GM18505 (cell line): ENCODE measurements at regions not wholly inside any gene's neighbourhood (a gene's known extent, or its start where the extent isn't known, plus 50 kb on each side); places are given as distances from the start of the nearest gene placed in this dataset.
"Not testable (repeated sequence)": the region's sequence is repeated elsewhere in the genome, so short reads cannot be mapped to it uniquely, and the experiment has no call there.

Source experiments
- ATAC-seq: cut with Tn5 transposase; IDR thresholded peaks from one replicate; pipeline ENCODE4 v1.9.1; 2021; ENCODE audit not compliant: unreplicated experiment
- POLR2A ChIP-seq: IDR thresholded peaks from 4 replicates; pipeline ENCODE4 v1.6.1; 2011; ENCODE audit warnings: borderline replicate concordance; ENCODE audit not compliant: insufficient read depth, insufficient read length; ENCODE audit errors: extremely low read depth

DNA sequence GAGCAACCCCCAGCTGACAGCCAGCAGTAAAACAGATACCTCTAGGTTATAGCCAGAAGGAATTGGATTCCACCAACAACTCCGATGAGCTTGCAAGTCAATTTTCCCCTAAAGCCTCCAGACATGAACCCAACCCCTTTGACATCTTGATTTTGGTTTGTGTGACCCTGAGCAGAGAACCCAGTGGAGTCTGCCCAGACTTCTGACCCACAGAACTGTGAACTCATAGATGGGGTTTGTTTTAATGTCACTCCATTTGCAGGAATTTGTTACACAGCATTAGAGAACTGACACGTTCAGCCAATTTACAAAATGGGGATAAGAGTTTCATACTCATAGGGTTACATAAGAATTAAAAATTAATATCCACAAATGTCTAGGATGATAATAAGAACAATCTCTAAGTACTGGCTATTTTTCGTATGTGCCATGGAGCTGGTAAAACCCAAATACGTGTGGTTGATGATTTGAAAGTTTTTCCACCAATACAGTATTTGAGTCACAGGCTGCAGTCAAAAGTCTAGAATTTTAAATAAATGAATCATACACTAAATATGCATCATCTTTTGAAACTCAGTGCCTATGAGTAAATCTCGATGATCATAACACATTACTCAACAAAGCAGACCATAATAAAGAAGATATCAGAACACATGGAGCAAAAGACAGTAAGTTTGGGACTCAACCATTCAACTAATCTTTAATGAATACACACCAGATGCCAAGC, 380.0 kb downstream of the ANAPC1 start:
- ATAC-seq = not testable (repeated sequence)

DNA sequence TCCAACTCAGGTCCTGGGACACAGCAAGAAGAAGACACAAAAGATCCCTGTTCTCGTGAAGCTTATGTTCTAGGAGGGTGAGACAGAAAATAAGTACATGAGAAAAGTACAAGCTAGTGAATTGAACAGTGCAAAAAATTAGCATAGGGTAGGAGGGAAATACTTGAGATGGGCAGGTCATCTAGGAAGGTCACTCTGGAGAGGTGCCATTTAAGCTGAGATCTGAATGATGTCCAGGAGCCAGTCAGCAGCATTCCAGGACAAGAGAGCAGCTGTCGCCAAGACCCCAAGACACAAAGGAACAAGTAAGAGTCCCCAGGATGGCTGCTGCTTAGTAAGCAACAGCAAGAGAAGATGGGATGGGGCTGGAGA, 379.4 kb downstream of the ANAPC1 start:
- ATAC-seq = not testable (repeated sequence)

DNA sequence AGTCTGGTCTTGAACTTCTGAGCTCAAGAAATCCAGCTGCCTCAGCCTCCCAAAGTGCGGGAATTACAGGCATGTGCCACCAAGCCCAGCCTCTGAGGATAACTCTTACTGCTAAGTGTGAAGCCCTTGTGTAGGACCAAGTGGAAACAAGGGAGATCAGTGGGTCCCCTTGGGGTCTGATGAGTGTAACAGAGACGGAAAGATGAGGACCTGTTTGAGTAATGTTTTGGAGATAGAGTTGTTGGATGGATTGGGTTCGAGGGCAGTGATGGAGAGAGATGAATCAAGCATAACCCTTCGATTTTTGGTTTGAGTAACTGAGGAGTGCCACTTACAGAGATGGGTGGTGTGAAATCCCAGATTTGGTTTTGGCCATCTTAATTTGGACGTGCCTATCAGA, 378.7 kb downstream of the ANAPC1 start:
- not testable (repeated sequence) for ATAC-seq

DNA sequence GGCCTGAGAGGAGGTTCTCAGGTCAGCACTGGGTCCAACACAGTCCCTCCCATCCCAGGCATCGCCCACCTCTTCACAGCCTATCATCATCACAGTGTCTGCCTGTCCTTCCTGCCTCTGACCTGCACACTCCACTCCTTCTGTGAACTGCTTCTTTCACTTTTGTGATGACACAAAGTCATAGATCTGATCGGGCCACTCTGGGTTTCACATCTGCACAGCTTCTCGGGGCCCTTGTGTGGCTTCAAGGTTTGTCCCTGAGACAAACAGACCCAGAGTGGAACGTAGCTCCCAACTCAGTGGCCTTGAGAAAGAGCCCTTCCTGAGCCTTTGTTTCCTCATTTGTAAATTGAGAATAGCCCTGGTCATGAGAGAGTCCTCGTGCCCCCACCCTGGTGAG, 377.1 kb downstream of the ANAPC1 start:
- peak; percentile 96 for ATAC-seq

DNA sequence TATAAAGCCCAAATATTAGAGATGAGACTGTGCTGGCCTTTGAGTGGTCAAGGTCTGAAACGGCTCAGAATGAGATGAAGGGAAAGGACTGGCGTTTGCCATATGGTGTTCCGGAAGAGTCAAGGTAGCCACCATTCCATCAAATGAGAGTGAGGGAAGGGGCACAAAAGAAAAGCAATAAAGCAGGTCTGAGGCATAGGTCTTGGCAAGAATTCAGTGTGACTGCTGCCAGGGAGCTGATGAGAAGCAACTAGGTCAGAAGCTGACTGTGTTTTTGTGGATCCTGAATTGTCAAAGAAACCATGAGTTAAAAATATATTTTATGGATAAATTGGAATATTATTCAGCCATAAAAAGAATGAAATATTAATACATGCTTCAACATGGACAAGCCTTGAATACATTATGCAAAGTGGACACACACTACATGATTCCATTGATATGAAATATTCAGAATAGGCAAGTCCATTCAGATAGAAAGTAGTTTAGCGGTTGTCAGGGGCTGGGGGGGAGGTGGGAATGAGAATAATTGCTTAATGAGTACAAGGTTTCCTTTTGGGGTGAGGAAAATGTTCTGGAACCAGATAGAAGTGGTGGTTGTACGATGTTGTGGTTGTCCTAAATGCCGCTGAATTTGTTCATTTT, 374.6 kb downstream of the ANAPC1 start:
- ATAC-seq = not testable (repeated sequence)

DNA sequence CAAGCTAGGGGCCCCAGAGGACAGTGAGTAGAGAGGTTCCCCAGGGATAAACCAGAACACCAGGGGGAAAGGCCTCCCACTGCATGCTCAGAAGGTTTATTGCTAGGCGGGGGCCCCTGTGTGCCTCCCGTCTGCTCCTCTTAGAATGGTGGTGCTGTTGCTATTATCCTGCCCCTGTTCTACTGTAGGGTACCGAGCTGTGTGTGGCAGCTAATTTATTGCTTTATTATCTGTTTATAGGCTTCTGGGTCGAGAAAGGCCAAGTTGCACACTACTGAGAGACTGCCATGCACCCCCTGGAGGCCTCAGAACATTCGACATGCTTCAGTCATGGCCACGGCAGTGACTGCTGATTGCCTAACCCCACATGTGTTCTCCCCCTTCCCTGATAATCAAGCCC, 373.6 kb downstream of the ANAPC1 start:
- not testable (repeated sequence) for ATAC-seq

DNA sequence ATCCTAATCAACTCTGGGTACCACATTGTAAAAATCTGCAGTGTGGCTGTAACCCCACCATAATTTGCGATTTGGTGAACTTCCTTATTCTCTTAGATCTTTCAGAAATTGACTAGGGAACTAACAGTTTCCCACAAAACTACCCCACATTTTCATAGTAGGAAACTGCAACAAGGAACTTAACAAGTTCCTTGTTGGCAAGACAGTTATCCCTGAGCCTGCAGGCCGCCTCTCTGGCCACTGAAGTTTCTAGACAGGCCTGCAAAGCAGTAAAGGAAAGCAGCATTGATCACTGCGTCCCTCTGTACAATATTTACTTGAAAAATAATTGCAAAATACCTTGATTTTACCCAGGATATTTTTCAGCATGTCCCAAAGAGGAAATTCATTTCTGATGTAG, 372.9 kb downstream of the ANAPC1 start:
- ATAC-seq = not testable (repeated sequence)

DNA sequence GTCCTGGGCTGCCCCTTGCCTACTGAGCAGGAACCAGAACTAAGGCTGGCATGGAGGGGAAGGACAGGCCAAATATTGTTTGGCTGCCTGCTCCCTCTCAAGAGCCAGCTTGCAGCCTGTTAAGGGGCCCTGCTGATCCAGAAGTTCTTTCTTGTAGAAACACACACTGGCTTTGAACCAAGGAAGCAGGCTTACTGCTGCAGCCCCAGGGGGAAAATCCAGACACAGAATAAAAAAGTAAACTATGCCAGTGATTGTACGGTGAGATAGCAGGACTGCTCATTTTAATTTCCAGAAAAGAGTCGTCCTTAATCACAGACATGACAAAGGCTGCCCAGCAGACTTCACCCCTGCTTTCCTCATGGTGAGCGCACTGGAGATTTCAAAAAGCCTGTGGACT, 371.6 kb downstream of the ANAPC1 start:
- ATAC-seq = not testable (repeated sequence)

DNA sequence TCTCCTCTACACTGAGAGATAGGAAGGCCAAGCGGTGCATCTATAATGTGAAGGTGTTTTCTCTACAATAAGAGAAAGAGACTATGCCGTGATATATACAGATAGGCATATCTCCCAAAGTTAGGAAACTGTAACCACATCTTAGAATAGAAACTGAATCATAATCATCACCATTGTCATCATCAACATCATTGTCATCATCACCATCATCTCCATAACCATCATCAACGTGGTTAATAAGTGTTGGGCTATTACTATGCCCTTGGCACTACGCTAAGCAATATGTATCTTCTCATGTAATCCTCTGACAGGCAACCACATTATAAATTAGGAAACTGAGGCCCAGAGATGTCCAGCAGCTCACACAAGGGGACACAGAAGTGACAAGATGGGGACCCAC, 369.9 kb downstream of the ANAPC1 start:
- ATAC-seq = not testable (repeated sequence)

DNA sequence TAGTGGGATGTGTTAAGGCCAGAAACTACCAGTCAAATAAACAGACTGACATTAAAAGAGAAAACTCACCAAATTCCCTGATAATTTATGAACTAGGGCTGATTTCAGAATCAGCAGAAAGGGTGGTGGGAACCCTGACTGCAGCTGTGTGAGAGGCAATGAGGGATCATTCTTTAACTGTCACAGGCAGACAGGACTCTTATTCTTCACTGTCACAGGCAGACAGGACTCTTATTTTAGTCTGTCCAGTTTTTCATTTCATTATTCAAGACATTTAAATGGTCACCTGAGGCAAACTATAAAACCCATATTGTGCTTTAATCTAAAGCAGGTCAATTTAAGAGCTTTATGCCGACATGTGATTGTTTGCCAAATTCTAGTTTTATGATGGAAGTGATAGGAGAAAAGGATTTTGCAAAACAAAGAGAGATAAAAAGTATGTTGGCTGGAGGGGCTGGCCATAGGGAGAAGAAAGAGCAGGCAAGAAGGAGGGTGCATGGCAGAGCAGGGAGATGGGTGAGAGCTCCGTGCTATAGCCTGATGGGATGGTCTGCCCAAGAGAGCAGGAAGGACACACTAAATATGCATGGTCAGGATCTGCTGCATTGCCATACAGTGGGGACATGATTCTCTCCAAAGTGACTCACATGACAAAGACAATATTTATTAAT, 366.8 kb downstream of the ANAPC1 start:
- not testable (repeated sequence) for ATAC-seq

DNA sequence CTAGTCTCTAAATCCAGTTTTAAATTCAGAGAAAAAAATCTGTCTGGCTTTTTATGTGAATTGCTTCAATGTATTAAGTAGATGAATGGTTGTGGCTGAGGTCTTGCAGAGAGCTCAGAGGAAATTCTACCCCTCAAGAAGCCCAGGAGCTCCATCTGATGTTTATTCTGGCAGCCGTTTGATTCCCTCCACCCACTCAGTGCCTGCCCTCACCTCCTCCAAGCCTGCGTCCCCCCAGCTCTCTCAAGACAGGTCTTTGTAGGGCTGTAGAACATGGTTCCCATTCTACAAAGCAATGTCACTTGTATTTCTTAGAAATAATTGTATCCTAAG, 366.3 kb downstream of the ANAPC1 start:
- not testable (repeated sequence) for ATAC-seq

DNA sequence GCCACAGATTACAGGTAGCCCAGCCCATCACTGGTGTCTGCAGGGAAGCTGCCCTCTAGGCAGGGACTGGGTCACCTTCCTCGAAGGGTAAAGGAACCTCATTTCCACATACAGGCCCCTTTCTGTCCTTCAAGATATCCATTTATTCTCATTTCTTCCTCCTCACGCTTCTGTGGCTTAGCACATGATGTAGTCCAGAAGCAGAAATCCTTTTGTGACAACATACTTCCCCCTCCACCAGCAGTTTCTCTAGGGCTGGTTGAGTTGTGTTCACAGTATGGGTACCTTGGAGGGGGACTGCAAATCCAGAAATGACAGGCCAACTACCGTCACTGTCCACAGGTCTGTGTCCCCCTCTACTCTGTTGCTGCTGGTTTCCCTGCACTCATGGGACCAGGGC, 364.9 kb downstream of the ANAPC1 start:
- ATAC-seq = no peak
- no peak for TF ChIP-seq POLR2A

DNA sequence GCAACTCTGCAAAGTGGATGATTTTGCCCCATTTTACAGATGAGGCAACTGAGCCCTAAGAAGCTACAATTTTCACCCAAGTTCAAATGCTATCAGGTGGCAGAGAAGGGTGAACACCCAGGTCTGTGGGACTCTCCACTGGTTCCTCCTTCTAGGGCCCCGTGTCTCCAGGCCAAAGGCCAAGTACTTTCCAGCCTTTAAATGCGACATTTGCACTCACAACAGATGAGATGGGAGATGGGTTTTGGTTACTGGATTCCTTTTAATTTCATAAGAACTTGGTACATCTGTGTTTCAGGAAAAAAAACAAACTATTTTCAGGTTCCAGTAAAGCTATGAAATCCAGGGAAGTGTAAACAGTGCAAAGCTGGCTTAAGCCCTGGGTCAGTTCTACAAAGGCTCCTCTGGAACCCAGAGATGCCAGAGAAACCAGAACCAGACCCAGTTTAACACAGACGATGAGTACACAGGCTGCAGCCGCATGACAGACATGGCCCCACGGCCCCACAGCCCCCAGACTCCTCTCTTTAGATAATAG, 361.7 kb downstream of the ANAPC1 start:
- ATAC-seq = no peak
- TF ChIP-seq POLR2A = no peak

DNA sequence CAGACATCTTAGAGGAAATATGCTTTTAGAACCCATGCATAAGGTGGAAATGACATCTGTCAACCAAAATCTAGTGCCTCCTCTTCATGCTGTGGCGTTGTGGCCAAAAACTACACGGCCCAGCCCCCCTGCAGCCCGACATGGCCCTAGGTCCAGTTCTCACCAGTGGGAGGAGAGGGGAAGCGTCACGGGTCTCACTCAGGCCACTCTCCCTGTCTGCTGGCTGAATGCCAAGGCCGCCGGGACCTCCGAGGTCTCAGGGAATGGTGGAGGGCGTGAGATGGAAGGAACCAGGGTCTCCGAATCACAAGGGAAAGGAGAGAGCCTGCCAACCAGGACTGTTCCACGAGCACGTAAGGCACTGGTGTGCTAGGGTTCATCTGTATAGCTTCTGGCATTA, 361.0 kb downstream of the ANAPC1 start:
- no peak for ATAC-seq
- no peak for TF ChIP-seq POLR2A

DNA sequence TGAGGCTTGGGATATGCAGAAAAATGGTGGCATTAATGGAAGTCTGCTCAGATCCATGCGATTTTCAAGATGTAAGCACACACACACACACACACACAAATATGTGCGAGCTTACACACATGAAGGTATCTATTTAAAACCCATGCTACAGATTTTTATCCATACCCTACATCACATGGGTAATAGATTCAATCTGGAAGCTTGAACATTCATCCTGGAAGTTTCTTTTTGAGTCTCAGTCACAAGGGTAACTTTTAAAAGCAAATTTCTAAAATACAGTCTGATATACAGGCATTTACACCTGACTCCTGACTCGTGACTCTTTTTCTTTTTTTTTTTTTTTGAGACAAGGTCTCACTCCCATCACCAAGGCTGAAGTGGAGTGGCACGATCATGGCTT, 359.0 kb downstream of the ANAPC1 start:
- not testable (repeated sequence) for ATAC-seq

DNA sequence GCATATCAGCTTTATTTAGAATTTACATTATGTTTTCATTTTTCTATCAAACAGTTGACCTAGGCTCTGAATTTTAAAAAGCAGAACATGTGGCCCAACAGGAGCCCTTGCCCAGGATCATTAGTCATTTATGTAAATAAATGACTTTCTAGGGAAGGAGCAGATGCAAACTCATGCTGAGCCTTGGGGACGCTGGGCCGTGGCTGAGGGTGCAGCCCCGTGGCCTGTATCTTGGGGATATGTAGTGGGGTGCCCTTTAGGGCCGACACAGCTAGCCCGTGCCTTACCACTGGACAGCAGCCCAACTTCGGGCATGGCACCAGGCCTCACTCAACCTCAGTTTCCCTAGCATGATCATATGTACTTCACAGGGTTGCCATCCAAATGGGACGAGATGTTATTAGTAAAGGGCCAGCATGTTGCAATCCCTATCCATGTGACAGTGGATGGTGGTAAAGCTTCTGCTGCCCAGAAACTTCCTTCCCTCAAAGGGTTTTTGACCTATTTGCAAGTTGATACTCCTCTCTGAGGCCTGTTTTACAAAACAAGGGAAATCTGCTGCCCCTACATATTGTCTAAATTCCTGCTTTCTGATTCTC, 357.9 kb downstream of the ANAPC1 start:
- ATAC-seq = not testable (repeated sequence)

DNA sequence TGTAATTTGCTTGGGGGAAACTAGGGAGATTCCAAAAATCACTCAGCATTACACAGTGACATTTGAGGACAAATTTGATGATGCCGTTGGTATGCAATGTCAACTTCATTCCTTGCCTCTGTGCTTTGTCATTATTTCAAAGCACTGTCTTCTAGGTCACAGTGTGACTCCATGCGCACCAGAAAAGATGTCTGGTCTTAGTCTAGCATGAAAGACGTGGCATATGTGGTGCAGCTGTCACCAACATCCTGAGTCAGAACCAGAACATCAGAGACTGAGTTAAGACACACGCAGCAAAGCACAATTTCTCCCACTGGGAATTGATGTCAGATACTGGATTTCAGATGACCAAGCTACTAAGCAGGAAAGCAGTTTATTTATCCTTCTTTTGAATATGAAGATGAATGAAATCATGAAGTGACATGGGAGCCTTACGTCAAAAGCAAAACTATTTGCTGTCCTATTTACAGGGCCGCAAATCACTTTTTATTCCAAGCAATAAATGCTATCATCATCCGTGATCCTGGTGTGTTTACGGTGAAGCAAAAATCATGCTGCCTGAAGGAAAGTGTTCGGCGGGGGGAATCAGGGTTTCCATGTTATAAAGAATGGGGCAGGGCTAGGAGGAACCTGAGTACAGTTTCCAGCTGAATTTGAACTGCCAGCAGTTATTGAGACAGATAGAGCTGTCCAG, 356.1 kb downstream of the ANAPC1 start:
- ATAC-seq = not testable (repeated sequence)

DNA sequence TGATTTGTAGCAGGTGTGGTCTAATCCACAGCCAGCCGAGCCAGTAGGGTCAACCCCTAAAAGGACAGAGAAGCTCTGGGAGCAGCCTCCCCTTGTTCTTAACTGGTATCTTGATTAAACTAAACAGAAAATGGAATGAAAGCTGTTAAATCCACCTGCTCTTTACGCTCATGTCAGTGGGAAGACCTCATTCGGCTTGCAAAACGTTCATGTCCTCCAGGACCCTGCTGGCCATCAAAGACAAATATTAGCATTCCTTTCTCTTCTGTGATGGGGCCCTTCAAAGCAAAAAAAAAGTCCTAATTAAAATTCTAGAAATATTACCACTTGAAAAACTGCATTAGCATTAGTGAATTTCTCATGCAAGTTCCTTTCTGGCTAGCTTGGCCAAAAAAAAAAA, 355.0 kb downstream of the ANAPC1 start:
- not testable (repeated sequence) for ATAC-seq

DNA sequence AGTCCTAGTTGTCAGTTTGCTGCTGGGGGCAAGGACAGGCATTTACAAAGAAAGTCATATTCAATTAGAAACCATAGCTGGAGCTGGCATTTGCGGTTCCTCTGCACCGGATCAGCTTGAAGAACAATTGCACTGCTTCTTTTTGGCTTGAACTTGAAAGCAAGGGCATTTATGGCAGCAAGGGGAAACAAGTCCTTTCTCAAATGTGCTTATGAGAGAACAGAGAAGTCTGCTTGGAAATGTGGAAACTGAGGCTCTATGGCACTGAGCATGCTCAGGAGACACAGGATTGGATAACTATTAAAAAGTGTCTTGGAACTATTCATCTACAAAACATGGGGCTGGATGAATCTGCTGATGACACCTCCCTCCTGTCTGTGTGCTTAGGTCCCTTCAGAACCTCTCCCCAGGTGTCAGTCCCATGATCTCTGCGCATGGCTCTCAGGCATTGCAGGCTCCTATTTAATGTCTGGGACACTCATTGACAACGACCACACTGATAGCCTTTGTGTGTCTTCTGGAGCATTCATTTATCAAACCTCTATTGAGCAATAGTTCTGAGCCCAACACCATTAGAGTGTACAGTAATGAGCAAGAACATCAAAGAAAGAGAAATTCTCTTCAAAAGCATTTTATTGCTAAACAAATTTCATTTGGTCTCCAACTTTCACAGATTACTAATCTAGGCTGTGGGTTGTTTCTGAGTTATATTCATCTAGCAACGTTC, 353.6 kb downstream of the ANAPC1 start:
- not testable (repeated sequence) for ATAC-seq
